ENCODE measurements at regions not wholly inside any gene's neighbourhood (a gene's known extent, or its start where the extent isn't known, plus 50 kb on each side); places are given as distances from the start of the nearest gene placed in this dataset.

DNA sequence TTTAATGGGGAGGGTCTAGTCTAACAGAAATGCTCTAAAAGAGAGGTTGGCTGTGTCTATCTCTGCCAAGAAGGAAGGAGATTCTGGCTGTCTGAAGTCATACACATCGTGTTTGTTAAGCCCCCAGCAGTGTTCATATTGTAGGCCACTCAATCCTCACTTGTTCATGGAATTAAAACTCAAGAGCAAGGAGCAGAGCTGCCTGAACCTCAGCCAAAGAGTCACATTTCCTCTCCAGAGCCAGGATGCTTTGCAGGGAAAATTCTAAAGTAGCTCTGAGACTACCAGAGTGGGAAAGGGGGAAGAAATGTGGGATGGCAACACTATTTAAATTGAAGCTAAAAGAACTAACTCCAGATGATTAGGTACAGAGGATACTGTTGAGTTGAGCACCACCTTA, 190.7 kb upstream of the CXCR4 start:
- no peak for DNase-seq (ENCODE audit: low read depth)
- Histone ChIP-seq H3K36me3 (ENCODE audit: control insufficient read depth, insufficient read depth, low read length) (no peaks in the 10 kb centered on the region), H3K4me3 (ENCODE audit: low read depth, low read length) (no peak overlapping the region), H3K27me3 (ENCODE audit: control insufficient read depth, insufficient read depth, low read length) (no peaks in the 10 kb centered on the region)
- TF ChIP-seq, protein P1, sequence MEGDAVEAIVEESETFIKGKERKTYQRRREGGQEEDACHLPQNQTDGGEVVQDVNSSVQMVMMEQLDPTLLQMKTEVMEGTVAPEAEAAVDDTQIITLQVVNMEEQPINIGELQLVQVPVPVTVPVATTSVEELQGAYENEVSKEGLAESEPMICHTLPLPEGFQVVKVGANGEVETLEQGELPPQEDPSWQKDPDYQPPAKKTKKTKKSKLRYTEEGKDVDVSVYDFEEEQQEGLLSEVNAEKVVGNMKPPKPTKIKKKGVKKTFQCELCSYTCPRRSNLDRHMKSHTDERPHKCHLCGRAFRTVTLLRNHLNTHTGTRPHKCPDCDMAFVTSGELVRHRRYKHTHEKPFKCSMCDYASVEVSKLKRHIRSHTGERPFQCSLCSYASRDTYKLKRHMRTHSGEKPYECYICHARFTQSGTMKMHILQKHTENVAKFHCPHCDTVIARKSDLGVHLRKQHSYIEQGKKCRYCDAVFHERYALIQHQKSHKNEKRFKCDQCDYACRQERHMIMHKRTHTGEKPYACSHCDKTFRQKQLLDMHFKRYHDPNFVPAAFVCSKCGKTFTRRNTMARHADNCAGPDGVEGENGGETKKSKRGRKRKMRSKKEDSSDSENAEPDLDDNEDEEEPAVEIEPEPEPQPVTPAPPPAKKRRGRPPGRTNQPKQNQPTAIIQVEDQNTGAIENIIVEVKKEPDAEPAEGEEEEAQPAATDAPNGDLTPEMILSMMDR (IDR thresholded peaks at IDR 0.05; ENCODE audit: insufficient read depth, low read length, poor library complexity, severe bottlenecking) = no peak

DNA sequence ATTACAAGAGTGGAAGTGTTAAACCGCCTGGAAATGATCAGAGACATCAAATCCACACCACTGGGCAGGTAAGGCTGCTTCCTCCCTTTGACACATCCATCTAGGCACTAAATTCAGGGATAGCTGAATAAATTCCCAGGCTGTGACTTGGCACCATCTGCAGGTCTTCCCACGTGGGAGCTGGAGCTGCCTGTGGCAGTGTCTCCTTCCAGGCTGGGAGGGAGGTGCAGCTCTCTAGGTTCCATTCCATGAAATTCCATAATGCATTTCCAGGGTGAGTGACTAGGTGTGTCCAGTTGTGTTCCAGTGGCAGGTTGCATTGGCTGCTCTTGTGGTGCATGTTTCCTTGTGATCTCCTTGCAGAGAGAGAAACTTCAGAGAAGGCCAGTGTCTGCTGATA, 188.9 kb upstream of the CXCR4 start:
- Histone ChIP-seq H3K4me3 (ENCODE audit: low read depth, low read length) (no peak overlapping the region), H3K27me3 (ENCODE audit: control insufficient read depth, insufficient read depth, low read length) (no peaks in the 10 kb centered on the region), H3K36me3 (ENCODE audit: control insufficient read depth, insufficient read depth, low read length) (no peaks in the 10 kb centered on the region)
- DNase-seq (ENCODE audit: low read depth) = no peak
- TF ChIP-seq, protein P1 (IDR thresholded peaks at IDR 0.05; ENCODE audit: insufficient read depth, low read length, poor library complexity, severe bottlenecking) = no peak

DNA sequence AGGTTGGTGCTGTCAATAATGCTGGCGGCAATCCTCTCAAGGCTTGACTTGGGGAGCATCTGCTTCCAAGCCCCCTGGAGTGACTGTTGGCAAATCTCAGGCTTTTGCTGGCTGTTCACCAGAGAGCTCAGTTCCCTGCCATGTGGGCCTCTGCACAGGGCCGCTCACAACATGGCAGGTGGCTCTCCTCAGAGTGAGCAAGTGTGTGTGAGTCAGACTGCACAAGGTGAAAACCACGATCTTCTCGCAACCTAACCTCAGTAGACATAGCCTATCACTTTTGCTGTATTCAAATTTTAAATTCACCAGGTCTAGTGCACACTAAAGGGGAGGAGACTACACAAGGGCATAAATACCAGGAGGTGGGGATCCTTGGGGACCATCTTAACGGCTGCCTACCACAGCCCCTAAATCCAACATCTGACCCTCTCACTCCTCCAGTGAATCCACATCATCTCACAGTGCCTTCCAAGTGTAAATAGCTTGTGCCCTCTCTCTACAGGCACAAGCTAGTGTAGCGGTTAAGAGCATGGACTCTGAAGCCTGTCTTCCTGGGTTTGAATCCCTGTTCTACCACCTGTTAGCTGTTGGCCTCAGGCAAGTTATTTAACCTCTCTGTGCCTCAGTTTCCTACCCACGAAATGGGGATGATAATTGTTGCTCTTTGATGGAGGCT, 187.7 kb upstream of the CXCR4 start:
- Histone ChIP-seq H3K27me3 (ENCODE audit: control insufficient read depth, insufficient read depth, low read length) (no peaks in the 10 kb centered on the region), H3K36me3 (ENCODE audit: control insufficient read depth, insufficient read depth, low read length) (no peaks in the 10 kb centered on the region), H3K4me3 (ENCODE audit: low read depth, low read length) (no peak overlapping the region)
- TF ChIP-seq, protein P1 (IDR thresholded peaks at IDR 0.05; ENCODE audit: insufficient read depth, low read length, poor library complexity, severe bottlenecking) = no peak
- DNase-seq (ENCODE audit: low read depth) = no peak

DNA sequence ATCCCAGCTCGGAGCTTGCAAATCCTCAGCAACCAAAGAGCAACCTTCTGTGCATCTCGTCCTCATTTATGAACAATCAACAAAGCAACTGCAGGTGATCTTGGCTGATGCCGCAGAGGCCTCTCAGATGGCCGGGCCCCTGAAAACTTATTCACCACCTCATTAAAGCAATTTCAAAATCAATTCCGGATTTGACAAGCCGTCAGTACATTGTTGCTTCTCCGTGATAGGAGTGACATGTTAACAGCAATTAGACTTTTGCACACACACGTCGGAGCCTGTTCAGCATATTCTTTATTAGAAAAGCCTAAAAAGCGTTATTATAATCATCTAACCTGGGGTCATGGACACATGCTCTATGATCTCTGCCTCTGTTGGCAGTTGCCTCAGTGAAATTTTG, 183.1 kb upstream of the CXCR4 start:
- H3K4me3 ChIP-seq (ENCODE audit: low read depth, low read length) = no peak overlapping the region
- DNase-seq (ENCODE audit: low read depth) = no peak
- no peaks in the 10 kb centered on the region for H3K36me3 ChIP-seq (ENCODE audit: control insufficient read depth, insufficient read depth, low read length)
- TF ChIP-seq, protein P1 (IDR thresholded peaks at IDR 0.05; ENCODE audit: insufficient read depth, low read length, poor library complexity, severe bottlenecking) = no peak
- no peaks in the 10 kb centered on the region for H3K27me3 ChIP-seq (ENCODE audit: control insufficient read depth, insufficient read depth, low read length)

DNA sequence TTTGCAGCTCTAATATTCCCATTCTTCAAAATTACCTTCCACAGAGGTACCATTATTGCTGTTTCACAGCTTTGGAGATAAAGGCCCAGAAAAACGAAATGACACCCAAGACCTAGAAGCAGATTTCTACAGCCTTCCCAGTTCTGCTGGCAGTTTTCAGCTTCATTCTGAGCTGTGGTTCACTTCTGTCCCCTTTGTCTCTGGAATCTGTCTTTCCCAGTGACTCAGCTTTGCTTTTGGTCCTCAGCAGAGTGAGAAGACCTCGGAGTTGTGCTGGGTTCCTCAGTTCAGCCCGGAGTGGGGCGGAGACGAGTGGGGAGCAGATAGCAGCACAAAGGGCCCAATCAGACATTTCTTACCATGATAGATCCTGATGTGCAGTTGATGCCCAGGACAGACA, 180.7 kb upstream of the CXCR4 start:
- TF ChIP-seq, protein P1 (IDR thresholded peaks at IDR 0.05; ENCODE audit: insufficient read depth, low read length, poor library complexity, severe bottlenecking) = no peak
- no peak for DNase-seq (ENCODE audit: low read depth)
- H3K27me3 ChIP-seq (ENCODE audit: control insufficient read depth, insufficient read depth, low read length) = no peaks in the 10 kb centered on the region
- H3K4me3 ChIP-seq (ENCODE audit: low read depth, low read length) = no peak overlapping the region
- H3K36me3 ChIP-seq (ENCODE audit: control insufficient read depth, insufficient read depth, low read length) = no peaks in the 10 kb centered on the region

DNA sequence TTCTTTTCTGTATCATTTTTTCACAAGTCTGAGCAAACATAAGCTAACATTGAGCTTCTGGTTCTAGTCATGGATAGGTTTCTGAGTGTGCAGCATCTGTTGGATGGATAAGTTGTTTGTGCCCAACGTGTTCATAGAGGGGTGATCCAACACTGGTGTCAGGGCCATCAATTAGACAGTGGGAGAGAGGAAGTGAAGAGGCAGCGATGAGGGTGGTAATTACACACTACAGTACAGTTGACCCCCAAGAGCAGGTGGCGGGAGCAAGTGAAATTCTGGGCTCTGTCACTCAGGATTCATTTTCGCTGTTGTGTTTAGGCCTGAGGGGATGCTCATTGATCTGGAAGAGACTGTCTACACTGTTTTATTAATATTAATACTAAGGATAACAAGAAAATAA, 180.0 kb upstream of the CXCR4 start:
- Histone ChIP-seq H3K4me3 (ENCODE audit: low read depth, low read length) (no peak overlapping the region), H3K27me3 (ENCODE audit: control insufficient read depth, insufficient read depth, low read length) (no peaks in the 10 kb centered on the region), H3K36me3 (ENCODE audit: control insufficient read depth, insufficient read depth, low read length) (no peaks in the 10 kb centered on the region)
- DNase-seq (ENCODE audit: low read depth) = no peak
- TF ChIP-seq, protein P1 (IDR thresholded peaks at IDR 0.05; ENCODE audit: insufficient read depth, low read length, poor library complexity, severe bottlenecking) = no peak

Data from kidney epithelial cell (primary cell).